B cell (primary cell): ENCODE measurements at regions not wholly inside any gene's neighbourhood (a gene's known extent, or its start where the extent isn't known, plus 50 kb on each side); places are given as distances from the start of the nearest gene placed in this dataset.
"Not testable (repeated sequence)": the region's sequence is repeated elsewhere in the genome, so short reads cannot be mapped to it uniquely, and the experiment has no call there.

Experiments used
- CTCF ChIP-seq: fragments of 200-600 bp; IDR thresholded peaks from one replicate; pipeline ENCODE4 v1.8.0; 2022; ENCODE audit warnings: antibody characterized with exemption, mild to moderate bottlenecking
- EZH2 ChIP-seq: IDR thresholded peaks from 2 replicates; pipeline ENCODE4 v1.6.1; 2012; ENCODE audit warnings: borderline replicate concordance, low read depth, mild to moderate bottlenecking, moderate library complexity, low read length; ENCODE audit not compliant: insufficient read depth, poor library complexity, severe bottlenecking

- TF ChIP-seq CTCF, EZH2: not testable (repeated sequence)
These were observed 81.0 kb downstream of the PPIAL4C start for GRCh38 chr1:149664624-149665023.
